Loucy (cell line): ENCODE measurements at regions not wholly inside any gene's neighbourhood (a gene's known extent, or its start where the extent isn't known, plus 50 kb on each side); places are given as distances from the start of the nearest gene placed in this dataset.

Source experiments
- H2AFZ ChIP-seq: fragments of 200-600 bp; sonication (generic); 2 replicates; pipeline ENCODE4 v1.6.0; 2016; ENCODE audit warnings: antibody characterized with exemption, mild to moderate bottlenecking, low read length, moderate library complexity
- H3F3A ChIP-seq: fragments of 200-600 bp; 2 replicates; pipeline ENCODE4 v1.6.0; 2016; ENCODE audit warnings: antibody characterized with exemption, low read depth, mild to moderate bottlenecking
- H3K27me3 ChIP-seq: fragments of 200-600 bp; sonication (generic); 2 replicates; pipeline ENCODE4 v1.6.1; 2014; ENCODE audit warnings: low read length, mild to moderate bottlenecking; ENCODE audit not compliant: insufficient read depth, poor library complexity, severe bottlenecking
- H3K36me3 ChIP-seq: fragments of 200-600 bp; sonication (generic); 2 replicates; pipeline ENCODE4 v1.6.1; 2016; ENCODE audit warnings: low read length; ENCODE audit not compliant: insufficient read depth
- H3K4me1 ChIP-seq: fragments of 200-600 bp; sonication (generic); 2 replicates; pipeline ENCODE4 v1.5.1; 2014; ENCODE audit warnings: low read length, mild to moderate bottlenecking; ENCODE audit not compliant: insufficient read depth, poor library complexity, severe bottlenecking
- H3K4me2 ChIP-seq: fragments of 200-600 bp; sonication (generic); 2 replicates; pipeline ENCODE4 v1.6.0; 2014; ENCODE audit warnings: antibody characterized with exemption, low read length, low read depth, mild to moderate bottlenecking; ENCODE audit not compliant: poor library complexity, severe bottlenecking
- H3K4me3 ChIP-seq: fragments of 200-600 bp; sonication (generic); 2 replicates; pipeline ENCODE4 v1.5.1; 2014; ENCODE audit warnings: low read length, mild to moderate bottlenecking, mixed read lengths; ENCODE audit not compliant: poor library complexity, severe bottlenecking
- H3K79me2 ChIP-seq: fragments of 200-600 bp; sonication (generic); 2 replicates; pipeline ENCODE4 v1.6.1; 2014; ENCODE audit warnings: low read length; ENCODE audit not compliant: insufficient read depth
- H3K9ac ChIP-seq: fragments of 200-600 bp; sonication (generic); 2 replicates; pipeline ENCODE4 v1.6.0; 2014; ENCODE audit warnings: mild to moderate bottlenecking, low read depth, low read length, moderate library complexity; ENCODE audit not compliant: poor library complexity, severe bottlenecking
- H3K9me2 ChIP-seq: fragments of 200-600 bp; sonication (generic); replicated peaks from 2 replicates; pipeline ENCODE4 v1.6.1; 2016; ENCODE audit warnings: low read depth, low read length, mixed read lengths
- H3K9me3 ChIP-seq: fragments of 200-600 bp; sonication (generic); 2 replicates; pipeline ENCODE4 v1.6.1; 2014; ENCODE audit warnings: mild to moderate bottlenecking, antibody characterized with exemption, low read length, low read depth; ENCODE audit not compliant: insufficient read depth
- H4K20me1 ChIP-seq: fragments of 200-600 bp; sonication (generic); 2 replicates; pipeline ENCODE4 v1.6.0; 2014; ENCODE audit warnings: antibody characterized with exemption, low read length, mild to moderate bottlenecking; ENCODE audit not compliant: insufficient read depth, poor library complexity, severe bottlenecking
- CTCF ChIP-seq: fragments of 200-600 bp; sonication (generic); conservative IDR thresholded peaks from 2 replicates; pipeline ENCODE4 v1.5.1; 2014; ENCODE audit warnings: mild to moderate bottlenecking, antibody characterized with exemption, low read length
- EZH2phosphoT487 ChIP-seq: fragments of 200-600 bp; IDR thresholded peaks from 2 replicates; pipeline ENCODE4 v1.6.1; 2018; ENCODE audit warnings: antibody characterized with exemption, mild to moderate bottlenecking, moderate library complexity, borderline replicate concordance

- Histone ChIP-seq H3K36me3 (no peaks in the 10 kb centered on the region), H3K9ac (no peak overlapping the region), H3K4me2 (no peak overlapping the region), H2AFZ (no peak overlapping the region), H3F3A (no peaks in the 10 kb centered on the region), H3K4me3 (no peak overlapping the region), H3K4me1 (no peaks in the 10 kb centered on the region), H3K9me2 (no peaks in the 10 kb centered on the region), H3K9me3 (0 out of 2 replicates have a peak, but pooled peaks cover 3% of the 10 kb centered on the region), H4K20me1 (no peaks in the 10 kb centered on the region), H3K27me3 (no peaks in the 10 kb centered on the region), H3K79me2 (no peaks in the 10 kb centered on the region)
- TF ChIP-seq EZH2phosphoT487, result no peak
- no peak for TF ChIP-seq CTCF
These were observed 1583.1 kb upstream of the PCDH10 start for GRCh38 chr4:131566026-131566425.

- Histone ChIP-seq H3K9ac (no peak overlapping the region), H3K79me2 (no peaks in the 10 kb centered on the region), H3F3A (no peaks in the 10 kb centered on the region), H3K4me3 (no peak overlapping the region), H3K4me2 (no peak overlapping the region), H3K9me2 (no peaks in the 10 kb centered on the region), H3K4me1 (no peaks in the 10 kb centered on the region), H4K20me1 (no peaks in the 10 kb centered on the region), H3K9me3 (no peaks in the 10 kb centered on the region; the same call in 1 of the 2 replicates), H2AFZ (no peak overlapping the region), H3K27me3 (no peaks in the 10 kb centered on the region), H3K36me3 (no peaks in the 10 kb centered on the region)
- no peak for TF ChIP-seq EZH2phosphoT487
- TF ChIP-seq CTCF, result no peak
These were observed 1564.5 kb upstream of the PCDH10 start for GRCh38 chr4:131584587-131584986.

GRCh38 chr4:131595140-131595539 is 1554.0 kb upstream of the PCDH10 start:
- Histone ChIP-seq H2AFZ (no peak overlapping the region), H3K9me3 (no peaks in the 10 kb centered on the region), H3K27me3 (no peaks in the 10 kb centered on the region), H3K9me2 (no peaks in the 10 kb centered on the region), H3F3A (no peaks in the 10 kb centered on the region), H3K4me2 (no peak overlapping the region), H3K9ac (no peak overlapping the region), H3K4me1 (no peaks in the 10 kb centered on the region), H3K36me3 (no peaks in the 10 kb centered on the region), H3K79me2 (no peaks in the 10 kb centered on the region), H3K4me3 (no peak overlapping the region), H4K20me1 (no peaks in the 10 kb centered on the region)
- TF ChIP-seq EZH2phosphoT487, result no peak
- no peak for TF ChIP-seq CTCF
